ENCODE measurements at regions not wholly inside any gene's neighbourhood (a gene's known extent, or its start where the extent isn't known, plus 50 kb on each side); places are given as distances from the start of the nearest gene placed in this dataset.

DNA sequence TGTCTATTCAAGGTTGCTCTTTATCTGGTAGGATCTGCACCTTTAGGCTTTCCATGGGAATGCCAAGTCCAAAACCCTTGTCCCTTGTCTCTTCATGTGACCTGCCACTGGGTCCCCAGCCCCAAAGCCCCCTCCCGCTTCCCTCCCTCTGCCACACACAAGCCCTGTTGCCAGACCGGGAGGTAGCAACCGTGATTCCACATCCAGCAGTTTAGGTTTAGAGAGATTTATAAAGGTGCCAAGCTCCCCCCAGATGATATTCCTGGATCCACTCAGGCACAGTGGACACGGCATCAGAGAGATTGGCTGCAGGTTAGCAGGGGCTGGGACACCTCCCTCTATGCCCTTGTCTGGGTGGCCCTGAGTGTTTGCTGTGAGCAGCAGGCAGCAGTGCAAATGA lies 504.7 kb downstream of the CCDC171 start:
- H4K8ac ChIP-seq (replicated peaks; ENCODE audit: insufficient read length, low read depth, low read length): no peak overlapping the region
- DNase-seq: no peak
- no peak overlapping the region for H2AFZ ChIP-seq (ENCODE audit: low read length)
- H3K79me1 ChIP-seq (ENCODE audit: insufficient read depth, low read depth, low read length, poor library complexity, severe bottlenecking): no peaks in the 10 kb centered on the region
- H3K23ac ChIP-seq (ENCODE audit: insufficient read length, low read depth, low read length): no peak overlapping the region
- no peak overlapping the region for H4K91ac ChIP-seq (ENCODE audit: insufficient read length, low read depth, low read length)
- Mint-ChIP-seq H3K27ac (no peak overlapping the region), H3K4me3 (no peak overlapping the region), H3K36me3 (ENCODE audit: insufficient read depth in 1 of 3, low read depth in 3 of 3) (peaks cover 0 to 4% (median 0%) of the 10 kb centered on the region in 3 experiments; a peak in 4 of 7 replicates), H3K4me1 (peaks cover 22 to 31% of the 10 kb centered on the region in 2 experiments), H3K9me3 (no peaks in the 10 kb centered on the region; a peak in 1 of 5 replicates), H3K27me3 (ENCODE audit: low read depth) (no peaks in the 10 kb centered on the region)
- H3K4ac ChIP-seq (ENCODE audit: low read depth, low read length): no peak overlapping the region
- H3K9me3 ChIP-seq (ENCODE audit: control insufficient read depth, low read depth, low read length): no peaks in the 10 kb centered on the region
- no peak overlapping the region for H2BK15ac ChIP-seq (ENCODE audit: low read depth, low read length)
- no peak overlapping the region for H3K4me2 ChIP-seq (ENCODE audit: insufficient read depth, insufficient read length, low read length)
- H2BK5ac ChIP-seq (ENCODE audit: insufficient read length, low read length): no peak overlapping the region
- H2BK20ac ChIP-seq (ENCODE audit: low read depth, low read length, poor library complexity, severe bottlenecking): no peak overlapping the region
- H3K18ac ChIP-seq (ENCODE audit: insufficient read length, low read depth, low read length): no peak overlapping the region
- TF ChIP-seq CTCF (conservative IDR thresholded peaks at IDR 0.05): no peak
- H4K5ac ChIP-seq (ENCODE audit: insufficient read length, low read depth, low read length): no peak overlapping the region
- H2BK12ac ChIP-seq (ENCODE audit: insufficient read length, low read depth, low read length): no peak overlapping the region
- no peaks in the 10 kb centered on the region; the same call in 1 of the 2 replicates for H3K27me3 ChIP-seq (ENCODE audit: insufficient read depth, low read length)
- no CpG with 5 or more reads among the region's 4 CpGs for WGBS (ENCODE audit: extremely low coverage, insufficient read length, low lambda C conversion rate)
- H3K79me2 ChIP-seq (ENCODE audit: insufficient read depth, low read length): no peaks in the 10 kb centered on the region
- no peaks in the 10 kb centered on the region for H3K23me2 ChIP-seq (ENCODE audit: insufficient read length, low read depth, low read length, poor library complexity, severe bottlenecking)
- H3K4me1 ChIP-seq (ENCODE audit: insufficient read depth, low read length): no peaks in the 10 kb centered on the region; the same call in 1 of the 2 replicates
- H3K9ac ChIP-seq (ENCODE audit: extremely low read depth, insufficient read length, low read length): no peak overlapping the region
- no peak overlapping the region for H2AK5ac ChIP-seq (ENCODE audit: insufficient read length, low read length)
- H3K27ac ChIP-seq (ENCODE audit: insufficient read length, low read depth, low read length): no peak overlapping the region
- H4K20me1 ChIP-seq (ENCODE audit: control insufficient read depth, insufficient read depth, insufficient read length): no peaks in the 10 kb centered on the region
- no peak overlapping the region for H3T11ph ChIP-seq (ENCODE audit: low read length)
- H3K56ac ChIP-seq (ENCODE audit: insufficient read length, low read depth, low read length): no peak overlapping the region
- no peak overlapping the region for H3K14ac ChIP-seq (ENCODE audit: insufficient read depth, low read length)
- no peak overlapping the region for H2BK120ac ChIP-seq (ENCODE audit: low read depth, low read length, poor library complexity, severe bottlenecking)
